ENCODE measurements at regions not wholly inside any gene's neighbourhood (a gene's known extent, or its start where the extent isn't known, plus 50 kb on each side); places are given as distances from the start of the nearest gene placed in this dataset.

GRCh38 chr5:135697959-135698345 lies 119.2 kb upstream of the CXCL14 start:
- 22% methylated on average over 1 of the region's 3 CpGs for WGBS (ENCODE audit: low lambda C conversion rate)
- no peaks in the 10 kb centered on the region for H3K9me3 ChIP-seq
- no peaks in the 10 kb centered on the region for H4K20me1 ChIP-seq (ENCODE audit: insufficient read depth)
- H3K27ac ChIP-seq (ENCODE audit: low read depth in 2 of 2, low read length in 1 of 2): no peak overlapping the region
- no peaks in the 10 kb centered on the region for H3K36me3 ChIP-seq (replicated peaks in 1 of 2; ENCODE audit: control insufficient read depth in 1 of 2, insufficient read depth in 2 of 2, low read length in 1 of 2)
- no peaks in the 10 kb centered on the region for H3F3A ChIP-seq (replicated peaks; ENCODE audit: insufficient read depth)
- no peak overlapping the region for H3K4me2 ChIP-seq
- H3K9ac ChIP-seq: no peak overlapping the region
- no peaks in the 10 kb centered on the region for H3K79me2 ChIP-seq (ENCODE audit: insufficient read depth)
- H3K9me2 ChIP-seq: no peaks in the 10 kb centered on the region
- CTCF ChIA-PET: interaction anchor here (1.0 to 1.9 kb wide), 2 partner anchors 132 to 232 kb away, joined by 3 to 5 read pairs; no protein-coding TSS in a partner anchor
- H3K4me1 ChIP-seq (ENCODE audit: control insufficient read depth in 1 of 2, insufficient read depth in 2 of 2, low read depth in 1 of 2, low read length in 1 of 2): no peaks in the 10 kb centered on the region
- DNase-seq: no peak
- H2AFZ ChIP-seq (ENCODE audit: low read depth): no peak overlapping the region
- H3K4me3 ChIP-seq (ENCODE audit: low read depth in 2 of 2, low read length in 1 of 2): no peak overlapping the region
- POLR2A ChIA-PET: no interaction called here
- TF ChIP-seq GABPA (IDR thresholded peaks at IDR 0.05; ENCODE audit: low read depth) (no peak), IRF3 (IDR thresholded peaks at IDR 0.05; ENCODE audit: low read depth, low read length) (no peak), RAD21 (IDR thresholded peaks at IDR 0.05; ENCODE audit: low read length) (no peak), TEAD4 (IDR thresholded peaks at IDR 0.05; ENCODE audit: borderline replicate concordance, insufficient read depth) (no peak), EZH2phosphoT487 (IDR thresholded peaks at IDR 0.05; ENCODE audit: borderline replicate concordance, low read depth) (no peak), RXRA (IDR thresholded peaks at IDR 0.05; ENCODE audit: borderline replicate concordance, low read depth) (no peak), TAF1 (IDR thresholded peaks at IDR 0.05; ENCODE audit: borderline replicate concordance, low read depth, low read length) (no peak), MXI1 (IDR thresholded peaks at IDR 0.05; ENCODE audit: low read depth, low read length) (no peak), RCOR1 (IDR thresholded peaks at IDR 0.05; ENCODE audit: low read length) (no peak), TCF12 (IDR thresholded peaks at IDR 0.05) (no peak), ELF1 (IDR thresholded peaks at IDR 0.05) (no peak)
- TF ChIP-seq, protein P1, sequence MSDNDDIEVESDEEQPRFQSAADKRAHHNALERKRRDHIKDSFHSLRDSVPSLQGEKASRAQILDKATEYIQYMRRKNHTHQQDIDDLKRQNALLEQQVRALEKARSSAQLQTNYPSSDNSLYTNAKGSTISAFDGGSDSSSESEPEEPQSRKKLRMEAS (IDR thresholded peaks at IDR 0.05; ENCODE audit: low read depth): no peak
- TF ChIP-seq, protein P2, sequence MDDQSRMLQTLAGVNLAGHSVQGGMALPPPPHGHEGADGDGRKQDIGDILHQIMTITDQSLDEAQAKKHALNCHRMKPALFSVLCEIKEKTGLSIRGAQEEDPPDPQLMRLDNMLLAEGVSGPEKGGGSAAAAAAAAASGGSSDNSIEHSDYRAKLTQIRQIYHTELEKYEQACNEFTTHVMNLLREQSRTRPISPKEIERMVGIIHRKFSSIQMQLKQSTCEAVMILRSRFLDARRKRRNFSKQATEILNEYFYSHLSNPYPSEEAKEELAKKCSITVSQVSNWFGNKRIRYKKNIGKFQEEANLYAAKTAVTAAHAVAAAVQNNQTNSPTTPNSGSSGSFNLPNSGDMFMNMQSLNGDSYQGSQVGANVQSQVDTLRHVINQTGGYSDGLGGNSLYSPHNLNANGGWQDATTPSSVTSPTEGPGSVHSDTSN (IDR thresholded peaks at IDR 0.05): no peak
- TF ChIP-seq, protein P3, sequence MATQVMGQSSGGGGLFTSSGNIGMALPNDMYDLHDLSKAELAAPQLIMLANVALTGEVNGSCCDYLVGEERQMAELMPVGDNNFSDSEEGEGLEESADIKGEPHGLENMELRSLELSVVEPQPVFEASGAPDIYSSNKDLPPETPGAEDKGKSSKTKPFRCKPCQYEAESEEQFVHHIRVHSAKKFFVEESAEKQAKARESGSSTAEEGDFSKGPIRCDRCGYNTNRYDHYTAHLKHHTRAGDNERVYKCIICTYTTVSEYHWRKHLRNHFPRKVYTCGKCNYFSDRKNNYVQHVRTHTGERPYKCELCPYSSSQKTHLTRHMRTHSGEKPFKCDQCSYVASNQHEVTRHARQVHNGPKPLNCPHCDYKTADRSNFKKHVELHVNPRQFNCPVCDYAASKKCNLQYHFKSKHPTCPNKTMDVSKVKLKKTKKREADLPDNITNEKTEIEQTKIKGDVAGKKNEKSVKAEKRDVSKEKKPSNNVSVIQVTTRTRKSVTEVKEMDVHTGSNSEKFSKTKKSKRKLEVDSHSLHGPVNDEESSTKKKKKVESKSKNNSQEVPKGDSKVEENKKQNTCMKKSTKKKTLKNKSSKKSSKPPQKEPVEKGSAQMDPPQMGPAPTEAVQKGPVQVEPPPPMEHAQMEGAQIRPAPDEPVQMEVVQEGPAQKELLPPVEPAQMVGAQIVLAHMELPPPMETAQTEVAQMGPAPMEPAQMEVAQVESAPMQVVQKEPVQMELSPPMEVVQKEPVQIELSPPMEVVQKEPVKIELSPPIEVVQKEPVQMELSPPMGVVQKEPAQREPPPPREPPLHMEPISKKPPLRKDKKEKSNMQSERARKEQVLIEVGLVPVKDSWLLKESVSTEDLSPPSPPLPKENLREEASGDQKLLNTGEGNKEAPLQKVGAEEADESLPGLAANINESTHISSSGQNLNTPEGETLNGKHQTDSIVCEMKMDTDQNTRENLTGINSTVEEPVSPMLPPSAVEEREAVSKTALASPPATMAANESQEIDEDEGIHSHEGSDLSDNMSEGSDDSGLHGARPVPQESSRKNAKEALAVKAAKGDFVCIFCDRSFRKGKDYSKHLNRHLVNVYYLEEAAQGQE (IDR thresholded peaks at IDR 0.05; ENCODE audit: low read depth, low read length): no peak
- TF ChIP-seq, protein P4, sequence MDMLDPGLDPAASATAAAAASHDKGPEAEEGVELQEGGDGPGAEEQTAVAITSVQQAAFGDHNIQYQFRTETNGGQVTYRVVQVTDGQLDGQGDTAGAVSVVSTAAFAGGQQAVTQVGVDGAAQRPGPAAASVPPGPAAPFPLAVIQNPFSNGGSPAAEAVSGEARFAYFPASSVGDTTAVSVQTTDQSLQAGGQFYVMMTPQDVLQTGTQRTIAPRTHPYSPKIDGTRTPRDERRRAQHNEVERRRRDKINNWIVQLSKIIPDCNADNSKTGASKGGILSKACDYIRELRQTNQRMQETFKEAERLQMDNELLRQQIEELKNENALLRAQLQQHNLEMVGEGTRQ (IDR thresholded peaks at IDR 0.05; ENCODE audit: borderline replicate concordance, low read depth, low read length): no peak
- H3K27me3 ChIP-seq (ENCODE audit: insufficient read depth): peaks cover 11% of the 10 kb centered on the region; the same call in 1 of the 2 replicates
